GM21723 (cell line): ENCODE measurements at regions not wholly inside any gene's neighbourhood (a gene's known extent, or its start where the extent isn't known, plus 50 kb on each side); places are given as distances from the start of the nearest gene placed in this dataset.
"Not testable (repeated sequence)": the region's sequence is repeated elsewhere in the genome, so short reads cannot be mapped to it uniquely, and the experiment has no call there.

Experiments used
- ATAC-seq: cut with Tn5 transposase; IDR thresholded peaks from one replicate; pipeline ENCODE4 v1.9.1; 2021; ENCODE audit warnings: mild to moderate bottlenecking, moderate library complexity; ENCODE audit not compliant: unreplicated experiment

DNA sequence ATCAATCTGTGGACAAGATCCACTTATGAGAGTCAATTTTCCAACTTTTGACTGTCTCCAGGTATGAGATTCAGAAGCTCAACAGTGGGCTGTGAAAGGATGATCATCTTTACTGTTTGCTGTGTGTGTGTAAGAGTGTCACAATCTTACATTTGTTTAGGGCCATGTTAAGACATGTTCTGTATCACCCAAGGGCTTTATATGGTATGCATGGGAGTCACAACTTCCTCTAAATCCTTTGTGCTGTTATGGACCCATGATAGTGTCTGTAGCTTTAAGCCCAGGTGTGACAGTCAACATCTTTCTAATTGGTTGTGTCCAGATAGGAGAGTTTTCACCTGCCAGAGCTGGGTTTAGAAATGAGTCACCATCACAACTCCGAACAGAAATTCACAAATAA is 70.2 kb downstream of the ZNF726 start:
- ATAC-seq = not testable (repeated sequence)

- ATAC-seq = no peak
Observed at GRCh38 chr19:23986623-23987022, 71.9 kb downstream of the ZNF726 start.

GRCh38 chr19:23991170-23991569 is 76.5 kb downstream of the ZNF726 start:
- no peak for ATAC-seq

DNA sequence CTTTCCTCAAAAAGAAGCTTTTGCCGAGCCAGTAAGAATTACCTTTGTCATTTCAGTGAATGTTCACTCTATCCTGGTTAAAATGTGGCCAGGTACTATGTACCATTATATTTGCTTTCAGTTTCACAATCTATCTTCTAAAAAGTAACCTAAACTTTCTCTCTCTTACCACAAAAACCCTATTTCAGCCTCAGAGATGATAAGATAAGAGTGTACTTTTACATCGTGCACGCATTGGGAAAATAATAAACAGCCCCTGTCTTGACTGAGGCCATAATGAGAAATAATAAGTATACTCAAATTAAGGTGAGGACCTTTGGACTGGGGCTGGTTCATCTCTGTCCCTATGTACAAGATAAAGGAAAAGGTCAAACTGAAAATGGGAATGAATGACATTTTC is 77.7 kb downstream of the ZNF726 start:
- ATAC-seq = no peak

DNA sequence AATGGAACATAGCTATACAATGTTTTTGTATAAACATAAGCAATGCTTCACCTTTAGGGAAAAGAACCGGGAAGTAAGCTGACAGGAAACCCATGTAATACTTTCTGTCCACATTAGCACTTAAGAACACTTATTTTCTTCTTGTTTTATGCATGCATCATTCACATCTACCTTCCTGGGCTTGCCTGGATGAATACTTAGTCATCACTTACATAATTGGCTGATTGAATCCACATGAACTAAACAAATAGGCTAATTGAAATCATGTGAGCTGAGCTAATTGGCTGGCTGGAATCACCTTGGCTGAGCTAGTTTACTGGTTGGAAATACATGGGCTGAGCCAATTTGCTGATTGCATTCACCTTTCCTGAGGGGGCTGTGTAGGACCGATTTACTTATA is 78.8 kb downstream of the ZNF726 start:
- ATAC-seq = no peak

- no peak for ATAC-seq
Observed at GRCh38 chr19:23996549-23996948, 81.9 kb downstream of the ZNF726 start.

DNA sequence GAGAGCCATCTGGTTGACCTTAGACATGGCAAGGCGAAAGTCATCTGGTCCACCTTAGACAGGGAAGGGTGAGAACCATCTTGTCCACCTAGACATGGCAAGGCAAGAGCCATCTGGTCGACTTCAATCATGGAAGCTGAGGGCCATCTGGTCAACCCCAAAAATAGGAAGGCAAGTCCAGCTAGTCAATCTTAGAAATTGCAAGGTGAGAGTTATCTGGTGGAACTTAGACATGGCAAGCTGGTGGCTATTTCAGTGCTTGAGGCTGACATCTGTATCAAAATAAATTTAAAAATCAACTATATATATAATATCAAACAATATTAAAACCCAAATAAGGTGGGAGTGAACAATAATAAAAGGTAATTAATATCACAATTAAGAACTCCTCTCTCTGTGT is 83.9 kb downstream of the ZNF726 start:
- ATAC-seq = no peak

GRCh38 chr19:23999821-24000610 is 85.3 kb downstream of the ZNF726 start:
- ATAC-seq = no peak

DNA sequence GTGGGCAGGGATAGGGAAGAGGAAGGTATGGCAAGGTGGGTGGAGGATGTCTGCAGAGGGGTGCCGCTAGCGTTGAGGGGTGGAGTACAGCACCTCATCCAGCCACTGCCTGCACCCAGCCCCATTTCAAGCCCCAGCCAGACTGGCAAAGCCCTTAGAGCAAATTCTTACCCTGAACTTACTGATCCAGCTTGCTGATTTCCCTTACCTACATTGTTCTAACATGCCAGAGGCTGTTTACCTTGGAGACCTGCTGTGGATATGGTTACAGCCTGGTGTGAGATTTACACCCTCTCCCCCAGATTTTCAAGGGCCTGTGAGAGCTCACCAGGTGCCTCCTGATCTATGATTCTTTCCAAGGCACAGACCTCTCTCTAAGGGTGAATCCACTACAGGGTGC is 86.0 kb downstream of the ZNF726 start:
- no peak for ATAC-seq

DNA sequence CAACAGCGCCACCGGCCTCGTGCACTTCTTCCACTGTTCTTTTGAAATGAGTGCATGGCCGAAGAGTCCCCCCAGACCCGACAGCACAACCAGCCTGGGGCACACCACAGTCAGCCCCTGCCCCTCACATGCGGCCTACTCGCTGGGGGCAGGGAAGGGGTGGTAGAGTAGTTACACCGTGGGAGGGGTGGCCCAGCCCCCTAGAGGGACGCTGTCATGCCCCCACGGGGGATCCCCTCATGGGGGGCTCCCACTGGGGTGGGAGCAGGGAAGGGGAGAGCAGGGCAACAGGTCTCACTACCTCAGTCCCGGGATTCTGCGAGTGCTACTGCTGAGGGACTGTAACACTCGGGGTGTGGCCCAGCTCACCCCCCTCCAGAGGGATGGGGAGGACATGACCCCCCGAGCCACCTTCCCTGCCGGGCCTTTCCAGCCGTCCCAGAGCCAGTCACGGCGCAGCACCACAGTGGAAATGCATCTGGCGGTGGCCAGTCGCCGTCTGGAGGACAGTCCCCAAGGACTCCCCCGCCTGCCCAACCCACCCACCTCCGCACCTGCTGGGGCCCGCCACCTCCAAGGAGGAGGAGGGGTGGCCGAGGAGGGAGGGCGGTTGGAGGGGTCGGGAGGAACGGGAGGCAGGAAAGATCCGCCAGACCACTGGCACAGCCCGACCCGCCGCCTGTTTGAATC is 84.6 kb upstream of the ZNF254 start:
- no peak for ATAC-seq

GRCh38 chr19:24003537-24003936 is 83.5 kb upstream of the ZNF254 start:
- no peak for ATAC-seq

DNA sequence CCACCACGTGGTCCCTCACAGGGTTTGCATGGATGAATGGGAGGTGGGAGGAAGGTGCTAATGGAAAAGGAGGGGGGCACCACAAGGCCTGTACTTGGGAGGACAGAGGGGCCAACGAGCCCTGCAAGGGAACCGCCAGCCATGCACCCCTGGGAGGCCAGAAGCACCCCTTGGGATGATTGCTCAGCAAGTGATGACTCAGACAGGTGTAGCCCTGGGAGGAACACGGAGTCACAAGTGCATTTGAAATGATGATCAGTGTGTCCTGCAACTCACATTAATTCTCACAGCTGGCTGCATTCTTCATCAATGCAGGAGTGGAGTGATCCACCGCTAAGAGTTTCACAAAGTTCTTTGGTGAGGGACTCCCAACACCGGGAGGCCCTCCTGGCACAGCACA is 82.8 kb upstream of the ZNF254 start:
- ATAC-seq = no peak

DNA sequence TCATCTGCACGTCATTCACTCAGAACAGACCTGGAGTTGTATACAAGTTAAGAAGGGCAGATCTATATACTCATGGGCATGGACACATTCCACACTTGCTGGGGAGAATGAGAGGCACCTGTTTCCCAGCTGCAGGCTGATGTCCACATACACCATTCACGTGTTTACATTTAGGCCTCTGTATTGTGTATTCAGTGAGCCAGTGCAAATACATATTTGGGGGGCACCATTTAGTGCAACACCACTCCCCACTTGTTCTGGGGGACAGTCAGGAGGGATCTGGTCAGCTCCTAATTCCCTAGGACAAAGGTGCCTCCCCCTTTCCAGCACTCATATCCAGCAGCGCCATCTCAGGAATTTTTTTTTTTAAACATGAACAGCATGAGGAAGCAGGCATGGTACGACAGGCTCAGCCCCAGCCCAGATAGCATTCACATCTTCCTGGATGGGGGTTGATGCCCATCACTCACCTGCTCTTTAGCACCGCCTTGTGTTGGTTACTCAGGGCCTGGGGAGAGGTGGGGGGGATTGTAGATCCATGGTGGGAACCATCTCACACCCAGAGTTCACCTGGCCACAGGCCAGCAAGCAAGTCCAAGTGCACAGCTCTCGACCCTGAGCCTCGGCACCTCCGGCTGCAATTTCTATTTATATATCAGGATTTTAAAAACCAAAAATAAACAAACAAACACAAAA is 56.9 kb upstream of the ZNF254 start:
- no peak for ATAC-seq

DNA sequence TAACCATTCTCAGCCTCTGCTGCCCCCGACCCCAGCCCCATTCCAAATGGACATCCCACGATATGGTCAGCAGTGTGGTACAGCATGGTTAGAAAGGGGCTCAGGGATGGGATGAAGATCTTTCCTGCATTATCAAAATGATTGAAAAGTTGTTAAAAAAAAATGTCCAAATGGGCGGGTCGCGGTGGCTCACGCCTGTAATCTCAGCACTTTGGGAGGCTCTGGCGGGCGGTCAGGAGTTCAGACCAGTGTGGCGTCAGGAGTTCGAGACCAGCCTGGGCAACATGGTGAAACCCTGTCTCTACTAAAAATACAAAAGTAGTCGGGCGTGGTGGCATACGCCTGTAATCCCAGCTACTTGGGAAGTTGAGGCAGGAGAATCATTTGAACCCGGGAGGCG is 54.3 kb upstream of the ZNF254 start:
- ATAC-seq = no peak

DNA sequence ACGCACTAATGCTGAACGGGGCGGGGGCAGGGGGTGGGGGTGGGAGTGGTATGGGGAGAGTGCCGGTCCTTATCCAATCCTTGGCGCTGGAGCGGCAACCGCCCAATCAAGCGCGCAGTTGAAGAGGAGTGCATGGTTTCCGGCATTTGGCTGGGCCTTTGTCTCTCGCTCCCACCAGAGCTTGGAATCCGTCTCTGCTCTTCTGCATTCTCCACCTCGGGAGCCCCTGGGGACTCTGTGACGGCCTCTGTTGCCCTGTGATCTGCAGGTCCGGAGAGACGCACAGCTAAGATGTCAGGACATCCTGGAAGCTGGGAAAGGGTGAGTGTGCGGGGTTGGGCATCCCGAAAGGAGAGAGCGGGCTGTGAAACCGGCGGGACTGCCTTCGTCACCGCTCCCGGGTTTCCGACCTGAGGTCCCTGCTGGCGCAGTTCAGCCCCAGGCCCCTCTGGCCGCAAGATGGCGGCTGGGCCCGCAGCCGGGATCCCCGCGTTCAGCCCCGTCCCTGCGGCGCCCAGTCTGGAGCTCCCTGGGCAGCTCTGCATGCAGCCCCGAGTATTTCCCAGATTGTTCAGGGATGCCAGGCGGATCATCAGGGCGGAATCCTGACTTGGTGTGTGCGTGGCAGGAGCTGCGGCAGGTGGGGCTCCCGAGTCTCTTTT is 53.6 kb upstream of the ZNF254 start:
- peak; percentile 90 for ATAC-seq

DNA sequence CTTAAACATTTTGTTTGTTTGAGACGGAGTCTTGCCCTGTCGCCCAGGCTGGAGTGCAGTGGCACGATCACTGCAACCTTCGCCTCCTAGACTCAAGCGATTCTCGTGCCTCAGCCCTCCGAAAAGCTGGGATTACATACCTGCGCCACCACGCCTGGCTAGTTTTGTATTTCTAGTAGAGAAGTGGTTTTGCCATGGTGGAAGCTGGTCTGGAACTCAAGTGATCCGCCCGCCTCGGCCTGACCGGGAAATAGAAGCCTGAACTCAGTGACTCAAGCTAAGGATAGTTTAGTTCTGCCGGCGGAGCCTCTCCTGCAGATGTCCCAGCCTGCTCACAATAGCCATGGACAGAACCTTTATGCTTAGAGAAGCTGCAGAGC is 53.0 kb upstream of the ZNF254 start:
- peak; percentile 31 for ATAC-seq

- ATAC-seq = not testable (repeated sequence)
Observed at GRCh38 chr19:24035261-24035880, 51.6 kb upstream of the ZNF254 start.
